ENCODE measurements at regions not wholly inside any gene's neighbourhood (a gene's known extent, or its start where the extent isn't known, plus 50 kb on each side); places are given as distances from the start of the nearest gene placed in this dataset.

GRCh38 chr5:92849756-92850155, 731.3 kb downstream of the NR2F1-AS1 start:
- H4K20me1 ChIP-seq (replicated peaks; ENCODE audit: control insufficient read depth, extremely low read depth, insufficient read depth, low read length), result no peaks in the 10 kb centered on the region
- POLR2A ChIA-PET, result no interaction called here
- no peaks in the 10 kb centered on the region for H3K79me2 ChIP-seq (ENCODE audit: control insufficient read depth, insufficient read depth, low read length)
- BruUV-seq (replicated peaks), result no TSS peak
- H3K27ac ChIP-seq (ENCODE audit: insufficient read depth, low read depth, low read length), result no peak overlapping the region
- intact Hi-C loops (cut with micrococcal nuclease) (no loop called here), dilution Hi-C loops (cut with MboI; ENCODE audit: extremely low pct_ligation_motif_present, low sequenced_read_pairs) (no loop called here)
- H3K27me3 ChIP-seq (ENCODE audit: control insufficient read depth in 2 of 2, insufficient read depth in 2 of 2, low read length in 2 of 2), result no peaks in the 10 kb centered on the region
- H3K36me3 ChIP-seq (ENCODE audit: control insufficient read depth in 2 of 2, extremely low read depth in 1 of 2, insufficient read depth in 2 of 2, low read length in 2 of 2), result no peaks in the 10 kb centered on the region
- no peaks in the 10 kb centered on the region for H3K9me3 ChIP-seq (replicated peaks; ENCODE audit: control insufficient read depth, insufficient read depth, low read length)
- H3K9ac ChIP-seq (replicated peaks; ENCODE audit: extremely low read depth, insufficient read depth, low read length), result no peak overlapping the region
- H2AFZ ChIP-seq (ENCODE audit: low read depth, low read length), result no peak overlapping the region
- TF ChIP-seq MYC (IDR thresholded peaks at IDR 0.05; ENCODE audit: low read depth, low read length), result no peak
- TF ChIP-seq POLR2A (IDR thresholded peaks at IDR 0.05; ENCODE audit: low read depth, low read length), result no peak
- TF ChIP-seq JUN (IDR thresholded peaks at IDR 0.05; ENCODE audit: borderline replicate concordance, insufficient read depth, insufficient read length, low read depth), result no peak
- no peak for TF ChIP-seq FOS (IDR thresholded peaks at IDR 0.05; ENCODE audit: borderline replicate concordance, insufficient read depth, low read length)
- no peak for TF ChIP-seq GATA2 (IDR thresholded peaks at IDR 0.05; ENCODE audit: insufficient read depth, insufficient read length, low read depth, low read length)
- FAIRE-seq (no peak), DNase-seq (ENCODE audit: low read depth, low spot score) (no peak)
- H3K4me1 ChIP-seq (ENCODE audit: control insufficient read depth, extremely low read depth, insufficient read depth, low read length), result no peaks in the 10 kb centered on the region
- no peak overlapping the region for H3K4me2 ChIP-seq (ENCODE audit: insufficient read depth, low read length)
- H3K4me3 ChIP-seq (replicated peaks in 1 of 3; ENCODE audit: insufficient read depth in 1 of 3, low read depth in 1 of 3, low read length in 3 of 3), result no peak overlapping the region
- CTCF ChIA-PET, result no interaction called here
- no peaks in the 10 kb centered on the region for H3K9me1 ChIP-seq (replicated peaks; ENCODE audit: control insufficient read depth, extremely low read depth, insufficient read depth, low read length)

GRCh38 chr5:92841604-92842155, 739.3 kb downstream of the NR2F1-AS1 start:
- no peaks in the 10 kb centered on the region for H3K36me3 ChIP-seq (ENCODE audit: control insufficient read depth in 2 of 2, extremely low read depth in 1 of 2, insufficient read depth in 2 of 2, low read length in 2 of 2)
- no peaks in the 10 kb centered on the region for H3K4me1 ChIP-seq (ENCODE audit: control insufficient read depth, extremely low read depth, insufficient read depth, low read length)
- H3K79me2 ChIP-seq (ENCODE audit: control insufficient read depth, insufficient read depth, low read length), result no peaks in the 10 kb centered on the region
- H3K4me2 ChIP-seq (ENCODE audit: insufficient read depth, low read length), result no peak overlapping the region
- H3K27ac ChIP-seq (ENCODE audit: insufficient read depth, low read depth, low read length), result no peak overlapping the region
- H2AFZ ChIP-seq (ENCODE audit: low read depth, low read length), result no peak overlapping the region
- FAIRE-seq (no peak), DNase-seq (ENCODE audit: low read depth, low spot score) (no peak)
- H3K9me1 ChIP-seq (replicated peaks; ENCODE audit: control insufficient read depth, extremely low read depth, insufficient read depth, low read length), result no peaks in the 10 kb centered on the region
- H4K20me1 ChIP-seq (replicated peaks; ENCODE audit: control insufficient read depth, extremely low read depth, insufficient read depth, low read length), result no peaks in the 10 kb centered on the region
- dilution Hi-C loops (cut with MboI; ENCODE audit: extremely low pct_ligation_motif_present, low sequenced_read_pairs) (no loop called here), intact Hi-C loops (cut with micrococcal nuclease) (no loop called here)
- BruUV-seq (replicated peaks), result no TSS peak
- TF ChIP-seq GATA2 (IDR thresholded peaks at IDR 0.05; ENCODE audit: insufficient read depth, insufficient read length, low read depth, low read length), result no peak
- no peak for TF ChIP-seq FOS (IDR thresholded peaks at IDR 0.05; ENCODE audit: borderline replicate concordance, insufficient read depth, low read length)
- TF ChIP-seq EZH2 (IDR thresholded peaks at IDR 0.05; ENCODE audit: borderline replicate concordance, low read depth, low read length, severe bottlenecking), result no peak
- TF ChIP-seq MAX (IDR thresholded peaks at IDR 0.05; ENCODE audit: insufficient read depth, insufficient read length), result no peak
- no peak for TF ChIP-seq POLR2AphosphoS5 (IDR thresholded peaks at IDR 0.05; ENCODE audit: insufficient read depth, low read depth, low read length)
- no peak for TF ChIP-seq JUN (IDR thresholded peaks at IDR 0.05; ENCODE audit: borderline replicate concordance, insufficient read depth, insufficient read length, low read depth)
- no peak overlapping the region for H3K4me3 ChIP-seq (replicated peaks in 1 of 3; ENCODE audit: insufficient read depth in 1 of 3, low read depth in 1 of 3, low read length in 3 of 3)
- no peak overlapping the region for H3K9ac ChIP-seq (replicated peaks; ENCODE audit: extremely low read depth, insufficient read depth, low read length)
- no peaks in the 10 kb centered on the region for H3K9me3 ChIP-seq (replicated peaks; ENCODE audit: control insufficient read depth, insufficient read depth, low read length)
- POLR2A ChIA-PET, result no interaction called here
- CTCF ChIA-PET, result interaction anchor here (1.3 to 1.6 kb wide), 2 partner anchors 15 to 323 kb away, joined by 3 read pairs; no protein-coding TSS in a partner anchor
- no peaks in the 10 kb centered on the region for H3K27me3 ChIP-seq (ENCODE audit: control insufficient read depth in 2 of 2, insufficient read depth in 2 of 2, low read length in 2 of 2)

All from endothelial cell of umbilical vein (primary cell).